GM21360 (cell line): ENCODE measurements at regions not wholly inside any gene's neighbourhood (a gene's known extent, or its start where the extent isn't known, plus 50 kb on each side); places are given as distances from the start of the nearest gene placed in this dataset.
"Not testable (repeated sequence)": the region's sequence is repeated elsewhere in the genome, so short reads cannot be mapped to it uniquely, and the experiment has no call there.

Source experiments
- ATAC-seq: cut with Tn5 transposase; IDR thresholded peaks from one replicate; pipeline ENCODE4 v1.9.1; 2021; ENCODE audit warnings: mild to moderate bottlenecking, moderate library complexity; ENCODE audit not compliant: unreplicated experiment

DNA sequence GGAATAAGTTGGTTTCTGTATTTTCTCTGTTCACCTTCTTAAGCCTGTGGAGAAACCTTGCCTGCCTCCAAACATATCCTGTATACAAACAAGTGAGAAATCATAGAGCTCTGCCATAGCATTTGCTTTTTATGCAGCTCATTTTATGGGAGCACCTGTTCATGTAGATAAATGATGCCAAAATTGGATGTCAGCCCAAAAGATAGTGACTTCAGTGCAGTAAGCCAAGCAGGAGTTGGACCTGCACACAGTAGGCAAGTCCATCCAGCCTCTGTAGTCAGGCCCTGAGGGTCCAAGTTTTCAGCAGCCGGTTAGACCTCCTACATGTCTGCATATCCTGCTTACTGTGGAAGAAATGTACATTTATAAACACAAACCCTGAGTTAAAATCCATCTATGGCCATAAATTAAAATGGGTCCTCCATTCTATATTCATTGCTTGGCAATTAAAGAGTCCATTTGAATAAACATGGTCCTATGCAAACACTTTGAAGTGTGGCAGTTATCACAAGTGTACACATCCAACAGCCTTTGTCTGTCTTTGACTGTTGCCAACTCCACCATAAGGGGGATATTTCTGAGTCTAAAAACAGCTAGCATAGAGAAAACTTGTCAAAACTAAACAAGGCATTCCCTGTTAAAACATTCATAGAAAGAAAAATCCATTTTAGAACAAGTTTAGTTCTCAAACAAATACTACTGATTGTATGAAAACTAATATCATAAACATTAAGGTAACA is 847.8 kb downstream of the RPS29 start:
- no peak for ATAC-seq

DNA sequence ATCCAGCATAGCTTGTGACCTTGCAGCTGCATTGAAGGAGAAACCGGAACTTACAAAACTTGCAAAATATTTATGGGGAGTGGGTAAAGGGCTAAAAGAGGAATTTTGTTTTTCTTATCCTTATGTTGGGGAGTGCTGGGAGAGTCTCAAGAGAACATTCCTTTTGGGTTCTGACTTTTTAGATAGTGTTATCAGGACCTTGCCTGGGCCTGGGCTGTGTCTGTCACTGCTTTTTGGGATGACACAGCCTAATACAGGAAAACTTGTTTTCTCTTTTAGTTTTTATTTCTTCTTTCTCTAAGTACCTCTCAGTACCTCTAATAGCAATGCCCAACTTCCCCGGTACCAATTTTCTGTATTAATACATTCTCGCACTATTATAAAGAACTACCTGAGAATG is 850.6 kb downstream of the RPS29 start:
- no peak for ATAC-seq

DNA sequence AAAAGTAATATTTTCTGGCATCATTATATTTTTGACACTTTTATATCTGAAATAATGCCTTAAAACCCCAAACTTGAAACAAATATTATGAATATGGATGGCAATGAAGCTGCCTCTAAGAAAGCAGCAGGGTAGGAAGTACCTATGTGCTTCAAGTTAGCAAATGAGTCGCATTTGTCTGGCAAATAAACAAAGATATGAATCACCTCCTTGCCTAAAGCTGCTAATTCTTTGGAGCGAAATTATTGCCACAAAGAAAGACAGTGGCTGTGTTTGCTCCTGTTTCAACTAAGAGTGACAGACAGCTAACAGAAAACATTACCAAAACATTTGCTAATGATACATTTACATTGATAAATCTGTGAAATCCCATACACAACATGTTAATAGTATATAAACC is 854.9 kb downstream of the RPS29 start:
- ATAC-seq: no peak

DNA sequence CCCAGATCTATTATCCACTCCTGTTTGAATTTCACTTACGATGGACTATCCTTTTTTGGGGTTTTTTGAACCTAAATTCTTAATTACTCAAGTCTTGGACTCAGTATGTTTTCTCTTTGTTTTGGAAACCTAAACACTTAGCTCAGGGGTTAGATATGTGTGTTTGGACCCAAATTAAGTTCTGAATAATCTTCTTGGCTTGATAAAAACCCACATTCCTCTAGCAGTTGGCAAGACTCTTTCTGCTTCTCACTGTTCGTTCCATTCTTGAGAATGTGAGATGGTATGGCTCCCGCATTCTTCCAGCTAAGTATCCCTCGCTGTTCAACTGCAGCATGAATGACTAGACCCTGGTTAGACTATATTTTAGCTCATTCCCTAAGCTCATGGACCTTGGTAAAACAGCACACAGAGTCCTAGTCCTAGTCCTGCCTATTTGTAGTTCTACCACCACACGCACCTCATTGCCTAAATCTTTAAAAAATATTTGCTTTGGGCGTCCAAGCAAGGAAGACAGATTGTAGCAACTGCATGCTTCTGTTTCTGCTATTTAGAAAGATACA is 860.0 kb downstream of the RPS29 start:
- no peak for ATAC-seq

DNA sequence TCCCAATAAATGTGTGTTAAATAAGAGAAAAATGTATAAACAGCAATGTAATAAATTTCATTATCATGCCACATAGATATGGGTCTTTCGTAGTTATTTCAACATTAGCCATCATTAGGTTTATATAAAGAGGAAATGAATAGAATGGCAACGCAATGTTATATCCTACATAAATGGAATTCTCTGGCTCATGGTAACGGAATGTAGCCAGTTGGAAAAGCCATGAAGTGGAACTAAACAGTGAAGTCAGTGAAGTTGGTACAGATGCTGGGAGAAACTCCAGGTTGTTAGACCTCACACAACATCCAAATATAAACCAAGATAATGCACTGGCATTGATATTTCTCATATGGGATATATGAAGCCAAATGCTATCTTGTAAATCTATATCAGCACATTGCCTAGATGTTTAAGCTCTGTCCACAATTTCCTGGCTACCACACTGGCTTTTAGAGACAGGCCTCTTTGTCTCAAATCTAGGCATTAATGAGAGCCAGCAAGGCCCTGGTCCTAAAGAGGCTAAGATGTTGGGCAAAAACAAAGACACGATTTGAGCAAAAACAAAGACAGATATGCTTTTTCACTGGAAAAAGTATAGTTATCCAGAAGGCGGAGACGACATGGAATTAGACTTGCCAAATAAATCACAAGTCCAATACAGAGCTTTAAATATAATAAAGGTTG is 861.0 kb downstream of the RPS29 start:
- ATAC-seq: no peak

DNA sequence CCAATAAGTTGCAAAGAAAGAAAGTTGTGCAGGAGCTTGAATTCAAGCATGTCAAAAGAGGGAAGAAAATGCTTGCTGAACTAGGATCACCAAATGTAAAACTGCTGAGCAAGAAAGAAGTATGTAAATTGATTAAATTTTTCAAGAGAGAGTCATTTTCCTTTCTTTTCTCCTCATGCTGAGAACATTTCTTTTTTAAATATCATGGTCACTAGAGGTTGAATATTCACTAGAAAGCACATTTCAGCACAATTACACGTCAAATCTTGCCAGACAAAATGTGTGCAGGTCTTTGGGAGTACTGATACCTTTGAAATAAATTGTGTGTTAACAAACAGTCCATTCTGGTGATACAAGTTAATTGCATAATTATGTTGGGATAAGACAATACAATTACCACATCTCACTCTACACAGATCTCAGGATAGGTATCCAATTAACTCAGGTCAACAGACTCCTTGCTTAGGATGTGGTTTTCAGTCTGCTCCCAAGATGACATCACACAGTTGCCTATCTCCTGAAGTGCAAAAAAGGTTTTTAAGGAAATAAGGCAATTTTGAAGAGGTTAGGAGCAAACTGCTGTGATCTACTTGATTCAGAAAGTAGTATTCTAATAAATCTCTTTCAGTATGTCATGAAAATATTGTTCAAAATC is 862.2 kb downstream of the RPS29 start:
- ATAC-seq: no peak

DNA sequence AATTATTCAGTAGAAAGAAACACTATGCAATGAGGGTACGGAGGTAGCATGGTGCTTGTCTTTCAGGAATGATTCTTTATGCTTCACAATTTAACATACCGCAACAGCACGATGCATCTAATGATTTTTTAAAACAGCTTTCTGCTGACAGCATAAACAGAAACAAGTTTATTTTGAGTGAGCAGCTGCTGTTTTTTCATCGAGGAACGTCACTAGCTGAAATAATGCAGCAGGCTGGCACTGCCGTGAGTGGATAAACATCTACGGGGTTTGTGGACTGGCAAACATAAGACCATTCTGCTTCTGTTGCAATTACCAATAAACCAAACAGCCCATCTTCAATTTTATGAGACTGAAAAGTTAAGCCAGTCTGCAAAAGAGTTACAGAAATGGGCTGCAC is 871.8 kb downstream of the RPS29 start:
- ATAC-seq: no peak

DNA sequence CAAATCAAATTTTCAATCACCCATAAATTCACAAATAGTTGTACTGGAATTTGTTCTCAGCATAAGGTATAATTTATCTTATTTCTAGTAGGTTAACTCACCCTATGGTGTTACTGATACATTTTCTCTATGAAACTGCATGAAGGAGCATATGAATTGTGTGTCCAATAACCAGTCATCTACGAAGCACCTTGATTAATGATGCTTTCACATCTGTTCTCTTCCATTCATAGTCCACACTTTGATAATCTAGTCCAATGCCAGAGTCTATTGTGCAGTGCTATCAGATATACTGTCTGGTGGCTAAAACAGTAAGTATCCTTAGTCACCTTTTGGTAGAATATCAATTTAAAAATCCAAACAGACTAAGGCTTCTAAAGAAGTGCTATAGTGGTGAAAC is 876.0 kb downstream of the RPS29 start:
- ATAC-seq: no peak

DNA sequence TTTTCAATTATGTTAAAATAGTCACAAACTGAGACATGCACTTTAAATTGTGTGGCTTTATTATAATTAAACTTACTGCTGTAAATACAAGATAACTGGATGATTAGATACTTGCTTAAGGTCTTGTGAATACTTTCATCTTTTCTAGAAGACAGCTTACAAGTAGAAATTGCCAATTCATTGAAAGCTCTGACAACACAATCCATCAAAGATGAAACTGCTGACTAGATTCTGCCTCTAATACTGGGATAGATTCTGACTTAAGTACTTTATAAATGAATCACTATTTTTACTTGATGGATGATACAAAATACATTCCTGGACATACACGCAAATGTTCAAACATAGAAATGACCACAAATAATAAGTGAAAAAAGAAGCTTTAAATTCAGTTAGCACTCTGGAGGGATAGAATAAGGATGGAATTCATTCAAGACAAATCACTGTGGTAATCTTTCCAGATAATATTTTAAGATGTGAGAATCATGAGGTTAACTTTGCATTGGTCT is 876.8 kb downstream of the RPS29 start:
- ATAC-seq: no peak

DNA sequence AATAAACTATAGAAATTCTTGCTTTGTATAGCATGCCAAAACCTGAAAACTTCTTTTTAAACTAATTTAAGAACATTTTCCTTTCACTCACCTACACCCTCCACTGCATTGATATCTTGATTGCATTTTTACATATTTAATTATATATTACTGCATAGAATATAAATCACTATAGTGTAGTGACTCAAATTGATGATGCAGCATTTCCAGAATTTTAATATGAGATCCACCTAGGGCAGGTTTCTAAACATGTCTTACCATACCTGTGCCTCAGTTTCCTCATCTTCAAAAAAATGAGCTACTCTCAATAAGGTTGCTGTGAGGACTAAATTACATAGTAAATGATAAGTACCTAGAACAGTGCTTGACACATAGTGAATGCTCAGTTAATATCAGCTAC is 881.5 kb downstream of the RPS29 start:
- ATAC-seq: no peak

DNA sequence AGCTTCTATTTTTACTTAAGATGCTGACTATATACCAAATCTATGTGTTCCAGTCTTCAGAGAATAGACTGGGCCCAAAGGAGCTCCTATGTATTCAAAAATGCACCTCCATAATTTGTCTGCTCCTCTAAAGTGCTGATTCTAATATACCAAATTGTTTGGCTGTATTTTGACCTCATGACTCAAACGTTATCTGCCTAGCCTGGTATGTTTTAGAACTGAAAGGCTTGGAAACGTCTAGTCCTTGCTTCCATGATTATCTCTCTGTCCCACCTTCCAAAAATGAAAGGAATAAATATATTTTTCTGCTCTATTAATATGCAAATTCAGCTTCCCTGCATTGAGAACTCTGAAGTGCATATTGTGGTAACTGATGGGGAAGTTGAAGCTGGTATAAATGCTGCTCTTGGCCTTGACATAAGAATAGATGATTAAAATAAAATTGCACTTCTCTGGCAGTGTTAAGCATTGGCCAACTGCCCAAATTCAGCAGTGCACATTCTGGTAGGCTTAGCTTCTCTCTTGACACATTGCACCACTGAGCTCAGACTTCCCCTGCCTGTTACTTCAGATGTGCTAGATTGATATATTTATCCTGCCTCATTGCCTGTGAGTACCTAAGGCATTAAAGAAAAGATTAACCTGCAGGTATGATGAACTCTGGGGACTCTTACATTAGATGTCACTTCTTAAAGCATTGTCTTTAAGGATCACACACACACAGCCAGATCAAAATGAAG is 882.3 kb downstream of the RPS29 start:
- ATAC-seq: no peak

DNA sequence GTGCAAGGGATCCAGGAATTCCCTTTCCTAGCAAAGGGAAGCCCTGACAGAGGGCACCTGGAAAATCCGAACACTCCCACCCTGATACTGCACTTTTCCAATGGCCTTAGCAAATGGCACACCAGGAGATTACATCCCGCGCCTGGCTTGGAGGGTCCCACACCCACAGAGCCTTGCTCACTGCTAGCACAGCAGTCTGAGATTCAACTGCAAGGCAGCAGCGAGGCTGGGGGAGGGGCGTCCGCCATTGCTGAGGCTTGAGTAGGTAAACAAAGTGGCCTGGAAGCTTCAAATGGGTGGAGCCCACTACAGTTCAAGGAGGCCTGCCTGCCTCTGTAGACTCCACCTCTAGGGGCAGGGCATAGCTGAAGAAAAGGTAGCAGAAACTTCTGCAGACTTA is 888.8 kb downstream of the RPS29 start:
- ATAC-seq: not testable (repeated sequence)

DNA sequence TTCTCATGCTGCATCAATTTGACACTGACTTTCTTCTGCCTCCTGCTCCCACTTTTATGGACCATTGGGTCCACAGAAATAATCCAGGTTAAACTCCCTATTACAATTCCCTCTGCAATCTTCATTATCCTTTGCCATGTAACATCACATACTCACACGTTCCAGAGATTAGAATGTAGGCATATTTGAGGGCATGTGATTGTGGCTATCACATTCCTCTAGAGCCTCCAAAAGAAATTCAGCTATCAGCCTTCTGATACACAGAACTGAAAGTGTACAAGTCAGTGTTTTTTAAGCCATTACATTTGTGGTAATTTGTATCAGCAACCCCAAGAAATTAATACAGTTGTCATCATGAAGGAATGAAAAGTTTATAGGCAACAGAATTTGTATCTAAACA is 892.4 kb downstream of the RPS29 start:
- ATAC-seq: no peak

DNA sequence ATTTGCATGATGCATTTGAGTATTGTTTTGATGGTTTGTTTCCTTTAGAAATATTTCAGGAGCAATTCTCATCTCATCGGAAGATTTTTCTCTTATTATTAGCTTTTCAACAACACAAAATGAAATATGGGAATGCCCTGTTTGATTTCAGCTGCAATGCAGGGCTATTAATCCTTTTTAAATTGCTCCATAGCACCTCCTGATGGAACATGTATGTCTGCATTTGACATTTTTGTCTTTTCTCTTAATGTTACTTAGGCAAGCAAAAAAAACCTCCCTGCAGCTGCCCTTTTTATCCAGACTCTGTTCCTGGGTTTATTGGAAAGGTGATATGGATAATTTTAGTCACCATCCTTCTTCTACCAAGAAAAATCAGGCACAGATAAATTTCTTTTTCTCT is 895.8 kb downstream of the RPS29 start:
- ATAC-seq: no peak

DNA sequence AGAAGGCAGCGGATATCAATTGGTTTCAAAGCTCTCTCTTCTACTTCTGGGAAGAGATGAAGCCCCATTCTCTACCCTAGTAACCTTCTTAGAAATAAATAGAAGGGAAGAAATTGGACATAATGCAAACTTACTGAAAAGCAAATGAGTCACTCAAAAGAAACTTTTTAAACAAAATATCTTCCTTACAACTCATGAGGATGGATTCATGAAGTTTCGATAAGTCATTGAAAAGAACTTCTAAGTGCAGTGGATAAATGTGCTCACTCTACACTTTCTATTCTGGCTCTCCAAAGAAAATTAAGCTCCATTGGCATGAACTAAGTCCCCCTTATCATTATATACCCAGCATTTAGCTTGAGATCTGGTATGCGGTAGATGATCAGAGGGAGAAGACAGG is 899.5 kb downstream of the RPS29 start:
- no peak for ATAC-seq

DNA sequence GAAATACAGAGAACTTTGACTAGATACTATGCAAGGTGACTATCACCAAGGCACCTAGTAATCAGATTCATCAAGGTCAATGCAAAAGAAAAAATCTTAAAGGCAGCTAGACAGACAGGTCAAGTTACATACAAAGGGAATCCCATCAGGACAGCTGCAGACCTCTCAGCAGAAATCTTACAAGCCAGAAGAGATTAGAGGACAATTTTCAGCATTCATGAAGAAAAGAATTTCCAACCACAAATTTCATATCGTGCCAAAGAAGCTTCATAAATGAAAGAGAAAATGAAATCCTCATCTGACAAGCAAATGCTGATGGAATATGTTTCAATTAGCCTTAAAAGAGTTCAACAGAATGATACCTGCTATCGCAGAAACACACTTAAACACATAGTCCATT is 913.7 kb downstream of the RPS29 start:
- no peak for ATAC-seq

DNA sequence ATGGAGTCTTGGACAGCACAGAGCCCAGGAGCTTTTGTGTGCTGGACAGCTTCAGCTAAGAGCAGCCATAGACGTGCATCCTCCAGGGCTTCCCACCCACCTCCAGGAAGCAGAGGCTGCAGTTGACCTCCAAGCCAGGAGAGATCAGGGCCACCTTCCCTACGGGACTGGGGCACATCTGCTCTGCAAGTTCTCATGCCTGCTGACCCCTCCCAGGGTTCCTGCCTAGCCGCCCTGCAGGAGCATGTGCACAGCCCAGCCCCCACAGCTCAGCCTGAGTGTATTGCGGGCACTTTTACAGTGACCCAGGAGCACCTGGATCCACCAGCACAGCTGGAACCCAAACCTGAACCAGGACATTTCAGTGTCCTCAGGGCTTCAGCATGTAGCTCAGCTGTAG is 915.2 kb downstream of the RPS29 start:
- ATAC-seq: no peak

DNA sequence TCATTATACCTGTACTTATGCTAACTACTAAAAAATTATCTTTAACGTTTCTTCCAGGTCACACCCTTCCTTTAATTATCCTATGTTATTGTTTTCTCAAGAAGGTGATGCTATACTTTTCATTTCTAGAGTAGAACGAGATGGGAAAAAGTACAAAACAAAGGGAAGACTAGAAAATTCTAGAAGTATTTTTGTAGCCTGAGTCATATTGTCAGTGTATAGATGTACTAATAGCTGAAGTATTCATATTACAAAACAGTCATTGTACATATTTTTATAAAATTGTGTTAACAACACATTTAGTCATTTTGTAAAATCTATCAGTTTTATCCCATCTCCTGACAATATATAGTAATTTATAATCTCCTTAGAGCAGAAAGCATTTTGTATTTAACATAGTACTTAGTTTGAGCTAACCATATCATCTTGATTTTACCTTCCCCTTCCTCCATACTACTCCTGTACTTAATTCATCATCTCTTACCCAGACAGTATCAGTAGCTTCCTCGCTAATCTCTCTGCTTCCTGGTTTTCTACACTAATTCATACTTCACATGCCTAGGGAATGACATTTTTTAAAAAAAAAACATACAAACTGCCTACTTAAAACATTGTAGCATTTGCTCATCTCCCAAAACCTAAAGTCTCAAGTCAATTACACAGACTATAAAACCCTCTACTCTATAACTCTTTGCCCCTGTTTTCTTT is 920.9 kb downstream of the RPS29 start:
- ATAC-seq: no peak

DNA sequence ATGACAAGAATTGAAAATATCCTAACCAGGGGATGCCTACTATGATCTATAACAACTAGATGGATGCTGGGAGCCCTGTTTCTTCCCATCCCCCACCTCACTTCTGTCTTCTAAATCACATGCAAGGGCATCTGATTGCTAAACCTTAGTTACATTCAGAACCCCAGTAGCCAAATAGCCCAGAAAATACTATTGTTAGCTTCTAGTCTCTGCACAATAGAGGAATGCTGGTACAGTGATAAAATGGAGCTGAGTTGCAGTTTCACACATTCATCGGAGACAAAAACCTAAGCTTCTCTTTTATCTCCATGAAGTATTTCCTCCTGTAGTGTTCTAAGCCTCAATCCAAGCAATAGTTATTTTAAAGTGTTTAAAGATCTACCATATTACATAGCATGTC is 942.9 kb downstream of the RPS29 start:
- ATAC-seq: no peak

DNA sequence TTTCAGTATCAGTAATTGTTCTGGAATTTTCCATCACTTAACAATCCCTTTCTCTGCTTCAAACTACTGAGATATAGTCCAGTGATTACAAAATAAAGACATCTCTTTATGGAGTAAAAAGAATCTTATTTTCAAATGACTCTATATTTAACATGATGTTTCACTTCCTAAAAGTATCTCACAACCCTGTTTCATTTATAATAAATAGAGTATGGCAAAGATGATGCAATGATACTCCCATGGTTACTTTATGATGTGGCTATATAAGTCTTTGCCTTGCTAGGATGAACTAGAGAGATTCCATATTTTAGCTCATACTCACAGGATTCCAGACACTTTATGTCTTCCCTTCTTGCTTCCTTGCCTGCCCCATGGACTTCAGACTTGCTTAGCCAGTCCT is 953.5 kb upstream of the MDGA2 start:
- no peak for ATAC-seq
